ENCODE measurements at regions not wholly inside any gene's neighbourhood (a gene's known extent, or its start where the extent isn't known, plus 50 kb on each side); places are given as distances from the start of the nearest gene placed in this dataset.
A peak's percentile ranks its signal among the peaks of the same experiment; 100 is the strongest.

DNA sequence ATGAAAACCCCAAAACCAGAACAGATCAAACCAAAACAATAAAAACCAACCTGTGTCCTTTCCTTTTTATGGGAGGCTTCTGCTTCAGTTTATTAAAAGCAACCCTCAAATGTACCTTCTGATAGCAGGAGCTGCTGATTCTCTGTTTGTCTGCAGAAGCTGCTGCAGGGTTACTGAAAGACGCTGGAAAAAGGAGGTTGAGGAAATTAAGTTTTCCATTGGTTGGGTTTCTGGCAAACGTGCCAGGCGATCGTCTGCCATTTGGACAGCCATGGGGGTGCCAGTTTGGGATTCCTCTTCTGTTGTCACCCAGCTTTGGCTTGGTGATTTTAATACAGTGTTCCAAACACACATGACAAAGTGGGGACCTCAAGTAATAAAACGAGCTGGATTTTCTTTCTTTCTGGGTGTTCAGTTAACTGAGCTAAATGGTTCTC lies 185.4 kb upstream of the ZFHX3 start:
- Histone ChIP-seq H3K27ac (ENCODE audit: low read depth, low read length) (no peak overlapping the region), H3K4me2 (ENCODE audit: insufficient read depth, low read length) (peak overlapping the region; percentile 70), H3K36me3 (ENCODE audit: insufficient read depth, low read length) (no peaks in the 10 kb centered on the region), H3K27me3 (ENCODE audit: insufficient read depth, low read length) (peaks cover 14% of the 10 kb centered on the region), H3K4me3 (ENCODE audit: insufficient read depth, low read length) (peak overlapping the region; percentile 38), H4K20me1 (ENCODE audit: insufficient read depth, low read length) (no peaks in the 10 kb centered on the region), H2AFZ (ENCODE audit: low read length) (peak overlapping the region; percentile 25), H3K4me1 (ENCODE audit: insufficient read depth, low read length) (peaks cover 8% of the 10 kb centered on the region), H3K9me3 (ENCODE audit: low read depth, low read length) (no peaks in the 10 kb centered on the region), H3K79me2 (ENCODE audit: insufficient read depth, low read length) (no peaks in the 10 kb centered on the region)
- TF ChIP-seq, protein P1, sequence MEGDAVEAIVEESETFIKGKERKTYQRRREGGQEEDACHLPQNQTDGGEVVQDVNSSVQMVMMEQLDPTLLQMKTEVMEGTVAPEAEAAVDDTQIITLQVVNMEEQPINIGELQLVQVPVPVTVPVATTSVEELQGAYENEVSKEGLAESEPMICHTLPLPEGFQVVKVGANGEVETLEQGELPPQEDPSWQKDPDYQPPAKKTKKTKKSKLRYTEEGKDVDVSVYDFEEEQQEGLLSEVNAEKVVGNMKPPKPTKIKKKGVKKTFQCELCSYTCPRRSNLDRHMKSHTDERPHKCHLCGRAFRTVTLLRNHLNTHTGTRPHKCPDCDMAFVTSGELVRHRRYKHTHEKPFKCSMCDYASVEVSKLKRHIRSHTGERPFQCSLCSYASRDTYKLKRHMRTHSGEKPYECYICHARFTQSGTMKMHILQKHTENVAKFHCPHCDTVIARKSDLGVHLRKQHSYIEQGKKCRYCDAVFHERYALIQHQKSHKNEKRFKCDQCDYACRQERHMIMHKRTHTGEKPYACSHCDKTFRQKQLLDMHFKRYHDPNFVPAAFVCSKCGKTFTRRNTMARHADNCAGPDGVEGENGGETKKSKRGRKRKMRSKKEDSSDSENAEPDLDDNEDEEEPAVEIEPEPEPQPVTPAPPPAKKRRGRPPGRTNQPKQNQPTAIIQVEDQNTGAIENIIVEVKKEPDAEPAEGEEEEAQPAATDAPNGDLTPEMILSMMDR (IDR thresholded peaks at IDR 0.05; ENCODE audit: extremely low read depth, low read depth, low read length) = no peak
- DNase-seq (ENCODE audit: insufficient read length, low spot score, missing footprints) = no peak

DNA sequence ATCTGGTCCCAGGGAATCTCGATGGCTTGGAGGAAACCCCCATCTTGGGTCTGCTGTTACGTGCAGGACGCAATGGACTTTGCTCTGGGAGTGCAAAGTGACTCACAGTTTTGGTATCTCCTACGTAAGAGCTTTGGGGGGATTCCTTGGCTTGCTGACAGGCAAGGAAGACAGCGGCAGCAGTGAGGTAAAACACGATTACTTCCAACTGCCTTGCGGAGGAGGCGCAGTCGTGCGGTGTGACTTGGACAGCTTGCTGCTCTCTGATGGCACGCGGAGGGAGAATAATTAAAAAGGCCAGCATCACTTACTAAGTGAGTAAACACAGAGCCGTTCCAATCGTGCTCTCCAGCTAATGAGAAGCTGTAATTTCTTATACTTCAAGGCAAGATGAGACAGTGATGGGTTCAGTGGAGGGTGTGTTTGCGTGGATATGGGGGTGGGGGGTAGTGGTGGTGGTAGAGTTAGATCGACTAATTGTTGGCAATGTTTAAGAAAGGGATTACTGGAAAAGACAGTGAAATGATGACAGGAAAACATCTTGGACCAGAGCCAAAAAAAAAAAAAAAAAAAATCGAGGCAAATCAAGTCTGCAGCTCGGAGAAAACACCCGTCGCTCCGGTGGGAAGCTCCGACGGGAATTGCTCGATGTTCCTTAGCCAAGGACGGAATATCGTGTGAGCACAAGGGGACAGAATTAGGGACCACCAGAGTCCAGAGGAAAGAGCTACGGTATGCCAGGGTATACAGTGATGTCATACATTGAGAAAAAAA lies 184.8 kb upstream of the ZFHX3 start:
- no peaks in the 10 kb centered on the region for H3K9me3 ChIP-seq (ENCODE audit: low read depth, low read length)
- H2AFZ ChIP-seq (ENCODE audit: low read length) = no peak overlapping the region
- no peaks in the 10 kb centered on the region for H3K36me3 ChIP-seq (ENCODE audit: insufficient read depth, low read length)
- TF ChIP-seq, protein P1 (IDR thresholded peaks at IDR 0.05; ENCODE audit: extremely low read depth, low read depth, low read length) = no peak
- no peaks in the 10 kb centered on the region for H4K20me1 ChIP-seq (ENCODE audit: insufficient read depth, low read length)
- H3K4me2 ChIP-seq (ENCODE audit: insufficient read depth, low read length) = peak overlapping the region; percentile 70
- peak overlapping the region; percentile 42 for H3K4me3 ChIP-seq (ENCODE audit: insufficient read depth, low read length)
- H3K27ac ChIP-seq (ENCODE audit: low read depth, low read length) = no peak overlapping the region
- peaks cover 8% of the 10 kb centered on the region for H3K4me1 ChIP-seq (ENCODE audit: insufficient read depth, low read length)
- H3K27me3 ChIP-seq (ENCODE audit: insufficient read depth, low read length) = peaks cover 14% of the 10 kb centered on the region
- no peaks in the 10 kb centered on the region for H3K79me2 ChIP-seq (ENCODE audit: insufficient read depth, low read length)
- DNase-seq (ENCODE audit: insufficient read length, low spot score, missing footprints) = peak; percentile 66

DNA sequence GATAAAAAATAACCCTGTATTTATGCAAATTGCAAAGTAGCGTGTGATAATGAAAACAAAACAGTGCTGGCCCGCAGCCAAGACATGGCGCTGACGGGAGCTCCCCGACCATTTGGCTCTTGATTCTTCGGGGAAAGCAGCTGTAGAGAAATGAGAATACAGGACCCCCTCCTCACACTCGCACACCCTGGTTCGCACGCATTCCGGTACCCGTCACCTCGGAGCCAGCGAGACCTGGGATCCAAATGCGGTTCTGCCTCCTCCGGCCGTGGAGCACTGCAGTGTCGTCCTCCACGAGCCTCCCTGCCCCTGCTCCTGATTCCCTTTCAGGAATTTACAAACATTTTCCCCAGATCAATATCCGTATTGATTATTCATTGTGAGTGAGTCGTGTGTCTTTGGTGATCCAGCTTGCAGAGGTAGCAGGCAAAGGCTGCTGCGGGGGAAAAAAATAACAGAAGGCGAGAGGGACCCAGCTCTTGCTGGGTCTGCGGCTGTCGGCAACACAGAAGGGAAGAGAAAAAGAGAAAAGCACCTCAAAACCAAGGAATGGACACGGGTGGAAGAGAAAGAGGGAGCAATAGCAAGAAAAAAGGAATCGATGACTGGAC lies 184.1 kb upstream of the ZFHX3 start:
- no peaks in the 10 kb centered on the region for H4K20me1 ChIP-seq (ENCODE audit: insufficient read depth, low read length)
- peak overlapping the region; percentile 70 for H3K4me2 ChIP-seq (ENCODE audit: insufficient read depth, low read length)
- H2AFZ ChIP-seq (ENCODE audit: low read length) = no peak overlapping the region
- H3K27ac ChIP-seq (ENCODE audit: low read depth, low read length) = no peak overlapping the region
- no peaks in the 10 kb centered on the region for H3K36me3 ChIP-seq (ENCODE audit: insufficient read depth, low read length)
- H3K4me3 ChIP-seq (ENCODE audit: insufficient read depth, low read length) = no peak overlapping the region
- peaks cover 8% of the 10 kb centered on the region for H3K4me1 ChIP-seq (ENCODE audit: insufficient read depth, low read length)
- H3K79me2 ChIP-seq (ENCODE audit: insufficient read depth, low read length) = no peaks in the 10 kb centered on the region
- TF ChIP-seq, protein P1 (IDR thresholded peaks at IDR 0.05; ENCODE audit: extremely low read depth, low read depth, low read length) = no peak
- H3K27me3 ChIP-seq (ENCODE audit: insufficient read depth, low read length) = peaks cover 14% of the 10 kb centered on the region
- H3K9me3 ChIP-seq (ENCODE audit: low read depth, low read length) = no peaks in the 10 kb centered on the region
- no peak for DNase-seq (ENCODE audit: insufficient read length, low spot score, missing footprints)

DNA sequence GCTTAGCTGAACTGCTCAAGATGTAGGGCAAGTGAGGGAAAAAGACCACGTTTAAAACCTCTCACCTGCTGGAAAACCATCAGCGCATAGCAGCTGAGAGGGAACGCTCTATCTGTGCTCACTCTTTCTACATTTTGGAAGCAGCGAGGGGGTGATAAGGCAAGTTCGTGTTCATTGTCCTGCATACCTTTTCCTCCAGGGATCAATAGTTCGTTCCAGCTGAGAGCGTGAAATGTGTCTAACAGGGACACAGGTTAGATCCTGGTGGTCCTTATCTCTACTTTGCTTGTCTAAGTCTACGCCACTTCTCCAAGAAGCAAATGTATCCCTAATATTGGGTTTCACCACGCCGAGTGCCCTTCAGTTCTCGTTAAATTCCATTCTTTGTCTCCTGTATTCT lies 183.5 kb upstream of the ZFHX3 start:
- no peaks in the 10 kb centered on the region for H3K36me3 ChIP-seq (ENCODE audit: insufficient read depth, low read length)
- TF ChIP-seq, protein P1 (IDR thresholded peaks at IDR 0.05; ENCODE audit: extremely low read depth, low read depth, low read length) = no peak
- H3K27ac ChIP-seq (ENCODE audit: low read depth, low read length) = no peak overlapping the region
- H3K27me3 ChIP-seq (ENCODE audit: insufficient read depth, low read length) = peaks cover 14% of the 10 kb centered on the region
- DNase-seq (ENCODE audit: insufficient read length, low spot score, missing footprints) = no peak
- no peaks in the 10 kb centered on the region for H4K20me1 ChIP-seq (ENCODE audit: insufficient read depth, low read length)
- no peak overlapping the region for H3K4me2 ChIP-seq (ENCODE audit: insufficient read depth, low read length)
- no peaks in the 10 kb centered on the region for H3K9me3 ChIP-seq (ENCODE audit: low read depth, low read length)
- no peak overlapping the region for H3K4me3 ChIP-seq (ENCODE audit: insufficient read depth, low read length)
- peaks cover 8% of the 10 kb centered on the region for H3K4me1 ChIP-seq (ENCODE audit: insufficient read depth, low read length)
- no peak overlapping the region for H2AFZ ChIP-seq (ENCODE audit: low read length)
- no peaks in the 10 kb centered on the region for H3K79me2 ChIP-seq (ENCODE audit: insufficient read depth, low read length)
